GM12873 (cell line): ENCODE measurements at regions not wholly inside any gene's neighbourhood (a gene's known extent, or its start where the extent isn't known, plus 50 kb on each side); places are given as distances from the start of the nearest gene placed in this dataset.

Source experiments
- CTCF ChIP-seq: IDR thresholded peaks from 2 replicates; pipeline ENCODE4 v1.5.1; 2012; ENCODE audit warnings: low read depth, mild to moderate bottlenecking, moderate library complexity, low read length, control low read depth; ENCODE audit not compliant: insufficient read depth; ENCODE audit errors: missing control alignments

GRCh38 chr9:109591691-109592090 is 93.6 kb upstream of the PTPN3 start:
- TF ChIP-seq CTCF, result no peak

GRCh38 chr9:109593612-109594011 is 95.5 kb upstream of the PTPN3 start:
- TF ChIP-seq CTCF, result no peak

- TF ChIP-seq CTCF, result no peak
Measured at GRCh38 chr9:109597496-109597895, 99.4 kb upstream of the PTPN3 start.

- no peak for TF ChIP-seq CTCF
Measured at GRCh38 chr9:109599131-109599530, 101.0 kb upstream of the PTPN3 start.

- TF ChIP-seq CTCF, result no peak
Measured at GRCh38 chr9:109599711-109600110, 101.6 kb upstream of the PTPN3 start.

GRCh38 chr9:109600142-109600541 is 102.0 kb upstream of the PTPN3 start:
- TF ChIP-seq CTCF, result no peak

- TF ChIP-seq CTCF, result no peak
Measured at GRCh38 chr9:109601181-109601580, 103.1 kb upstream of the PTPN3 start.
